B cell (primary cell): ENCODE measurements at regions not wholly inside any gene's neighbourhood (a gene's known extent, or its start where the extent isn't known, plus 50 kb on each side); places are given as distances from the start of the nearest gene placed in this dataset.

Experiments
- ATAC-seq: fragments of 200-7000 bp; cut with Tn5 transposase; one replicate; pipeline ENCODE4 v1.10.0; 2021; ENCODE audit warnings: low read depth, mild to moderate bottlenecking, moderate number of reproducible peaks, moderate library complexity
- CTCF ChIA-PET: fragments of 350-600 bp; sonication (Branson Sonifier 250); formaldehyde crosslinking; loops from one replicate; lab custom pipeline; 2021; ENCODE audit warnings: antibody characterized with exemption, inconsistent platforms; lab: Charles Lee
- POLR2A ChIA-PET: fragments of 350-600 bp; sonication (Branson Sonifier 250); formaldehyde crosslinking; loops from one replicate; lab custom pipeline; 2021; ENCODE audit warnings: antibody characterized with exemption; lab: Charles Lee
- DNase-seq: peaks from one replicate; pipeline ENCODE4 v3.0.0; 2013
- H2AFZ ChIP-seq: 2 replicates; pipeline ENCODE4 v1.6.1; 2012; ENCODE audit warnings: mild to moderate bottlenecking, low read depth, low read length; ENCODE audit not compliant: insufficient read depth, poor library complexity, severe bottlenecking
- H3K27ac ChIP-seq, 2 donors: 1 replicate in 1 of 2; 2 replicates in 1 of 2; pipeline ENCODE4 v1.5.1; 2012 to 2013; ENCODE audit warnings: low read length in 2 of 2, mild to moderate bottlenecking in 2 of 2, moderate library complexity in 1 of 2
- H3K27me3 ChIP-seq, 4 experiments: fragments of 200-600 bp in 1 of 4; sonication (generic) in 1 of 4; replicated peaks in 1 of 4; 1 replicate in 2 of 4; 2 replicates in 2 of 4; pipeline versions ENCODE4 v1.6.1 to v1.7.0; 2013 to 2016; ENCODE audit warnings: low read length in 3 of 4, mild to moderate bottlenecking in 2 of 4, mixed read lengths in 1 of 4, moderate library complexity in 1 of 4; ENCODE audit not compliant: insufficient read depth in 4 of 4, control insufficient read depth in 3 of 4; ENCODE audit errors: control extremely low read depth in 1 of 4
- H3K36me3 ChIP-seq, 2 experiments: replicated peaks in 1 of 2; 1 replicate in 1 of 2; 2 replicates in 1 of 2; pipeline versions ENCODE4 v1.6.1 to v1.7.1; 2013; ENCODE audit warnings: low read length in 1 of 2; ENCODE audit not compliant: insufficient read depth in 2 of 2, control insufficient read depth in 1 of 2; ENCODE audit errors: control extremely low read depth in 1 of 2, extremely low read depth in 1 of 2
- H3K4me1 ChIP-seq, 2 donors: fragments of 200-600 bp in 1 of 2; sonication (generic) in 1 of 2; 1 replicate in 1 of 2; 2 replicates in 1 of 2; pipeline versions ENCODE4 v1.5.1 to v1.6.1; 2013 to 2017; ENCODE audit warnings: low read length in 2 of 2; ENCODE audit not compliant: control insufficient read depth in 2 of 2, insufficient read depth in 2 of 2
- H3K4me2 ChIP-seq: replicated peaks from 2 replicates; pipeline ENCODE3; 2012; ENCODE audit warnings: mild to moderate bottlenecking, low read depth, low read length; ENCODE audit not compliant: poor library complexity, severe bottlenecking
- H3K4me3 ChIP-seq, 5 experiments: fragments of 200-600 bp in 1 of 5; sonication (generic) in 1 of 5; 1 replicate in 3 of 5; 2 replicates in 2 of 5; pipeline versions ENCODE4 v1.5.1 to v1.7.0; 2011 to 2016; ENCODE audit warnings: low read length in 4 of 5, mild to moderate bottlenecking in 4 of 5, low read depth in 2 of 5, control low read depth in 1 of 5, moderate library complexity in 1 of 5; ENCODE audit not compliant: insufficient read depth in 1 of 5; ENCODE audit errors: control extremely low read depth in 1 of 5, extremely low read depth in 1 of 5
- H3K79me2 ChIP-seq: fragments of 200-600 bp; sonication (generic); one replicate; pipeline ENCODE4 v1.6.0; 2016; ENCODE audit warnings: low read length; ENCODE audit not compliant: control insufficient read depth, insufficient read depth
- H3K9ac ChIP-seq: fragments of 200-600 bp; sonication (generic); 2 replicates; pipeline ENCODE4 v1.6.1; 2017; ENCODE audit warnings: mild to moderate bottlenecking, low read length, moderate library complexity
- H3K9me3 ChIP-seq, 3 donors: one replicate each; pipeline versions ENCODE4 v1.6.1 to v1.7.1; 2013; ENCODE audit warnings: low read length in 2 of 3; ENCODE audit not compliant: control insufficient read depth in 2 of 3, insufficient read depth in 1 of 3; ENCODE audit errors: control extremely low read depth in 1 of 3
- H4K20me1 ChIP-seq: 2 replicates; pipeline ENCODE4 v1.6.0; 2012; ENCODE audit warnings: mild to moderate bottlenecking, low read length; ENCODE audit not compliant: insufficient read depth, control insufficient read depth, poor library complexity, severe bottlenecking
- H3K27ac Mint-ChIP-seq: one replicate; pipeline ENCODE4 v1.8.0; 2021; ENCODE audit warnings: mixed read lengths
- H3K27me3 Mint-ChIP-seq: one replicate; pipeline ENCODE4 v1.8.0; 2021; ENCODE audit warnings: mixed read lengths
- H3K4me1 Mint-ChIP-seq: one replicate; pipeline ENCODE4 v1.8.0; 2021; ENCODE audit warnings: mixed read lengths
- H3K4me3 Mint-ChIP-seq: one replicate; pipeline ENCODE4 v1.8.0; 2021; ENCODE audit warnings: mixed read lengths
- H3K9me3 Mint-ChIP-seq: one replicate; pipeline ENCODE4 v1.8.0; 2022; ENCODE audit warnings: mixed read lengths; ENCODE audit not compliant: insufficient read depth
- CTCF ChIP-seq: fragments of 200-600 bp; IDR thresholded peaks from one replicate; pipeline ENCODE4 v1.8.0; 2022; ENCODE audit warnings: antibody characterized with exemption, mild to moderate bottlenecking
- EZH2 ChIP-seq: IDR thresholded peaks from 2 replicates; pipeline ENCODE4 v1.6.1; 2012; ENCODE audit warnings: borderline replicate concordance, low read depth, mild to moderate bottlenecking, moderate library complexity, low read length; ENCODE audit not compliant: insufficient read depth, poor library complexity, severe bottlenecking
- WGBS: methylation state at CpG from one replicate; pipeline ENCODE4 v1.1.5; 2013; ENCODE audit warnings: missing lambda C conversion rate; ENCODE audit not compliant: insufficient coverage; 5-methylcytosine and 5-hydroxymethylcytosine counted together
- intact Hi-C: fragments of 100-400 bp; cut with micrococcal nuclease; formaldehyde crosslinking; loops from one replicate; pipeline ENCODE4 v1.10.0; 2022

DNA sequence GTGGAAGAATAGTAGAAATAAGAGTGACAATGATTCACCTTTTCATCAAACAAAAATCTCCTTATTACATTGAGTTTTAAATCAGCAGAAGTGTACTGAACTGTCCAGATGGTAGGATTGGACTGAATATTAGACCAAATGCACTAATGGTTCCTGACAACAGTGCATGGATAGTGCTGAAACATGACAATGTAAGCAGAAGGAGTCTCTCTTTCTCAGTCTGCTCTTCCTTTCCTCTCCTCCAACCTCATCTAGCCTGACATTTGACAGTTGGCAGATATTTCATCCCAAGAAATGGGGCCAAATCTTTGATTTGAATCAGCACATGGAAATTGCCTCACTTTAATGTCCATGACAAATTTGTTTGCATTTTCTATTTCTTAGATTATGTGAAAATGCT, 225.1 kb upstream of the PLSCR5 start:
- Histone ChIP-seq H4K20me1 (no peaks in the 10 kb centered on the region), H3K4me3 (no peak overlapping the region), H3K27ac (no peak overlapping the region), H3K9ac (no peak overlapping the region), H3K27me3 (no peaks in the 10 kb centered on the region), H3K4me1 (no peaks in the 10 kb centered on the region), H3K36me3 (no peaks in the 10 kb centered on the region), H3K9me3 (no peaks in the 10 kb centered on the region), H3K79me2 (no peaks in the 10 kb centered on the region), H2AFZ (no peak overlapping the region), H3K4me2 (no peak overlapping the region)
- Mint-ChIP-seq H3K27ac (no peak overlapping the region), H3K4me3 (no peak overlapping the region), H3K9me3 (no peaks in the 10 kb centered on the region), H3K4me1 (no peaks in the 10 kb centered on the region), H3K27me3 (no peaks in the 10 kb centered on the region)
- ChIA-PET POLR2A (no interaction called here), CTCF (no interaction called here)
- DNase-seq (no peak), ATAC-seq (no peak)
- intact Hi-C loops = no loop called here
- TF ChIP-seq EZH2 (no peak), CTCF (no peak)

DNA sequence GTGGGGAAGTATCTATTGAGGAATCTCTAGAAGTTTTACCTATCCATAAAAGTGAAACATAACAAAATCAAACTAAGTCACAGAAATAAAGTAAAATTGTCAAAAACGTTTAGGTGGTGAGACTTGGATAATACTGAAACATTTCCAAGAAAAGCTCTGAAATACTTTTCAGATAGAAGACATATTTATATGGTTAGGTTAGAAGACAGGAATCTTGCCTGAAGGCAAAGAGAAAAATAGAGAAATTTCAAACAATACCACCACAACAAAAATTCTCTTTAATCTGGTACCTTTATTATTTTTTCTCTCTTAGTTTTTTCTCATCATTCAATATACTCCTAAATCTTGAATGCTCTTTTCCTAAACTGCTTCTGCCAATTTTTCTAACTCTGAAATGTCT, 222.7 kb upstream of the PLSCR5 start:
- Histone ChIP-seq H2AFZ (no peak overlapping the region), H3K79me2 (no peaks in the 10 kb centered on the region), H3K36me3 (no peaks in the 10 kb centered on the region), H4K20me1 (no peaks in the 10 kb centered on the region), H3K4me3 (no peak overlapping the region), H3K9me3 (no peaks in the 10 kb centered on the region), H3K4me1 (no peaks in the 10 kb centered on the region), H3K9ac (no peak overlapping the region), H3K27me3 (no peaks in the 10 kb centered on the region), H3K27ac (no peak overlapping the region), H3K4me2 (no peak overlapping the region)
- Mint-ChIP-seq H3K4me1 (no peaks in the 10 kb centered on the region), H3K27me3 (no peaks in the 10 kb centered on the region), H3K27ac (no peak overlapping the region), H3K9me3 (no peaks in the 10 kb centered on the region), H3K4me3 (no peak overlapping the region)
- intact Hi-C loops = no loop called here
- POLR2A ChIA-PET = no interaction called here
- DNase-seq (no peak), ATAC-seq (no peak)
- CTCF ChIA-PET = no interaction called here
- TF ChIP-seq EZH2 = no peak
- no peak for TF ChIP-seq CTCF
- WGBS = no CpG with 5 or more reads among the region's 1 CpG
